IMR-90 (cell line): ENCODE measurements at regions not wholly inside any gene's neighbourhood (a gene's known extent, or its start where the extent isn't known, plus 50 kb on each side); places are given as distances from the start of the nearest gene placed in this dataset.

Experiments
- BHLHE40 ChIP-seq: fragments of 150-350 bp; IDR thresholded peaks from 2 replicates; pipeline ENCODE4 v1.6.1; 2016; ENCODE audit warnings: mild to moderate bottlenecking, low read depth, low read length
- CEBPB ChIP-seq: IDR thresholded peaks from 2 replicates; pipeline ENCODE4 v1.6.1; 2012; ENCODE audit warnings: low read depth, low read length, improper control_type of control experiment
- CTCF ChIP-seq: conservative IDR thresholded peaks from 2 replicates; pipeline ENCODE4 v1.5.1; 2012; ENCODE audit warnings: mild to moderate bottlenecking, low read depth, low read length, improper control_type of control experiment
- FOS ChIP-seq: fragments of 150-350 bp; IDR thresholded peaks from 2 replicates; pipeline ENCODE4 v1.6.1; 2016; ENCODE audit warnings: low read depth, low read length
- MAZ ChIP-seq: IDR thresholded peaks from 2 replicates; pipeline ENCODE4 v1.6.1; 2012; ENCODE audit warnings: low read depth, mild to moderate bottlenecking, low read length, improper control_type of control experiment, moderate library complexity, borderline replicate concordance
- MXI1 ChIP-seq: IDR thresholded peaks from 2 replicates; pipeline ENCODE4 v1.6.1; 2012; ENCODE audit warnings: low read depth, mild to moderate bottlenecking, low read length, moderate library complexity, borderline replicate concordance
- NFE2L2 ChIP-seq: fragments of 150-350 bp; IDR thresholded peaks from 2 replicates; pipeline ENCODE4 v1.6.1; 2016; ENCODE audit warnings: low read depth, mild to moderate bottlenecking, low read length
- POLR2A ChIP-seq: IDR thresholded peaks from 2 replicates; pipeline ENCODE4 v1.6.1; 2012; ENCODE audit warnings: mild to moderate bottlenecking, low read depth, low read length
- RAD21 ChIP-seq: IDR thresholded peaks from 2 replicates; pipeline ENCODE4 v1.6.1; 2012; ENCODE audit warnings: low read length, improper control_type of control experiment
- RCOR1 ChIP-seq: IDR thresholded peaks from 2 replicates; pipeline ENCODE4 v1.6.1; 2012; ENCODE audit warnings: mild to moderate bottlenecking, low read length, improper control_type of control experiment; ENCODE audit not compliant: insufficient replicate concordance
- SMC3 ChIP-seq: fragments of 150-350 bp; IDR thresholded peaks from 2 replicates; pipeline ENCODE4 v1.6.1; 2016; ENCODE audit warnings: low read depth, mild to moderate bottlenecking, antibody characterized with exemption, low read length, moderate library complexity
- TF ChIP-seq, protein P1 (sequence below): fragments of 150-350 bp; IDR thresholded peaks from 2 replicates; pipeline ENCODE4 v1.6.1; 2016; ENCODE audit warnings: low read depth, mild to moderate bottlenecking, low read length, moderate library complexity, borderline replicate concordance

GRCh38 chr6:8245726-8246125, 143.4 kb upstream of the EEF1E1 start:
- TF ChIP-seq CTCF = no peak
- TF ChIP-seq SMC3 = no peak
- no peak for TF ChIP-seq RCOR1
- no peak for TF ChIP-seq MAZ
- TF ChIP-seq FOS = no peak
- TF ChIP-seq MXI1 = no peak
- TF ChIP-seq POLR2A = no peak
- TF ChIP-seq RAD21 = no peak
- TF ChIP-seq BHLHE40 = no peak
- TF ChIP-seq NFE2L2 = no peak
- no peak for TF ChIP-seq CEBPB
- TF ChIP-seq, protein P1, sequence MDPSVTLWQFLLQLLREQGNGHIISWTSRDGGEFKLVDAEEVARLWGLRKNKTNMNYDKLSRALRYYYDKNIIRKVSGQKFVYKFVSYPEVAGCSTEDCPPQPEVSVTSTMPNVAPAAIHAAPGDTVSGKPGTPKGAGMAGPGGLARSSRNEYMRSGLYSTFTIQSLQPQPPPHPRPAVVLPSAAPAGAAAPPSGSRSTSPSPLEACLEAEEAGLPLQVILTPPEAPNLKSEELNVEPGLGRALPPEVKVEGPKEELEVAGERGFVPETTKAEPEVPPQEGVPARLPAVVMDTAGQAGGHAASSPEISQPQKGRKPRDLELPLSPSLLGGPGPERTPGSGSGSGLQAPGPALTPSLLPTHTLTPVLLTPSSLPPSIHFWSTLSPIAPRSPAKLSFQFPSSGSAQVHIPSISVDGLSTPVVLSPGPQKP = no peak
